VCaP (cell line): ENCODE measurements at regions not wholly inside any gene's neighbourhood (a gene's known extent, or its start where the extent isn't known, plus 50 kb on each side); places are given as distances from the start of the nearest gene placed in this dataset.

Experiments used
- H3K27ac ChIP-seq: fragments of 450-650 bp; 2 replicates; pipeline ENCODE4 v1.5.1; 2017
- TF ChIP-seq, protein P1 (sequence below): fragments of 450-650 bp; conservative IDR thresholded peaks from 2 replicates; pipeline ENCODE4 v1.5.1; 2017; ENCODE audit warnings: mild to moderate bottlenecking, moderate library complexity

DNA sequence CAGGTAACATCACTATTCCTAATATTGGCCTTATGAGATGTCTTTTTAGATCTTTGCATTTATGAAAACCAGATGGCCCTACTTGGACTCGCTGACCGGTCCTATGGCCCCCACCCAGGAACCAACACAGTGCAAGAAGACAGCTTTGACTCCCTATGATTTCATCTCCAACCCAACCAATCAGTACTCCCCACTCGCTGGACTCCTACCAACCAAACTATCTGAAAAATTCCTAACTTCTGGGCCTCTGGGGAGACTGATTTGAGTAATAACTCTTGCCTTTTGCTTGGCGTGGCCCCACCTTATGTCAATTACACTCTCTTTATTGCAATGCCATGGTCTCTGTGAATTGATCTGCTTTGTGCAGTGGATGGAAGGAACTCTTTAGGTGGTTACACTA is 828.9 kb downstream of the CDH11 start:
- TF ChIP-seq, protein P1, sequence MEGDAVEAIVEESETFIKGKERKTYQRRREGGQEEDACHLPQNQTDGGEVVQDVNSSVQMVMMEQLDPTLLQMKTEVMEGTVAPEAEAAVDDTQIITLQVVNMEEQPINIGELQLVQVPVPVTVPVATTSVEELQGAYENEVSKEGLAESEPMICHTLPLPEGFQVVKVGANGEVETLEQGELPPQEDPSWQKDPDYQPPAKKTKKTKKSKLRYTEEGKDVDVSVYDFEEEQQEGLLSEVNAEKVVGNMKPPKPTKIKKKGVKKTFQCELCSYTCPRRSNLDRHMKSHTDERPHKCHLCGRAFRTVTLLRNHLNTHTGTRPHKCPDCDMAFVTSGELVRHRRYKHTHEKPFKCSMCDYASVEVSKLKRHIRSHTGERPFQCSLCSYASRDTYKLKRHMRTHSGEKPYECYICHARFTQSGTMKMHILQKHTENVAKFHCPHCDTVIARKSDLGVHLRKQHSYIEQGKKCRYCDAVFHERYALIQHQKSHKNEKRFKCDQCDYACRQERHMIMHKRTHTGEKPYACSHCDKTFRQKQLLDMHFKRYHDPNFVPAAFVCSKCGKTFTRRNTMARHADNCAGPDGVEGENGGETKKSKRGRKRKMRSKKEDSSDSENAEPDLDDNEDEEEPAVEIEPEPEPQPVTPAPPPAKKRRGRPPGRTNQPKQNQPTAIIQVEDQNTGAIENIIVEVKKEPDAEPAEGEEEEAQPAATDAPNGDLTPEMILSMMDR: no peak
- no peak overlapping the region for H3K27ac ChIP-seq

DNA sequence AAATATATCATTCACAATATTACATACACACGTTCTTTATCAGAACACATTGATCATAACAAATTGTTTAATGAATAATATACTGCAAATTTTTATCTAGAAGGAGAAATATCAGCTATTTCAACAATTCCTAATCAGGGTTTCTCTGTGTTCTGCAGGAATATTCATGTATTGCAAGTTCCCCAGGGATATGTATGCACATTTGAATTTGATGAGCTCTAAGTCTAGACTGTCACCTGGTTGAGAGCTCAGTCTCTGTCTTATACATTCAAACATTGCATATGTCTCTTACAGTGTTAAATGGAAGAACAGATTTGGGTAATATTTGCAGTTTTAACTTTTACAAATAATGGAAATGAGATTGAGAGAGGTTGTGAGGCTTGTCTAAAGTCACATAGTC is 829.7 kb downstream of the CDH11 start:
- H3K27ac ChIP-seq: no peak overlapping the region
- TF ChIP-seq, protein P1: no peak

DNA sequence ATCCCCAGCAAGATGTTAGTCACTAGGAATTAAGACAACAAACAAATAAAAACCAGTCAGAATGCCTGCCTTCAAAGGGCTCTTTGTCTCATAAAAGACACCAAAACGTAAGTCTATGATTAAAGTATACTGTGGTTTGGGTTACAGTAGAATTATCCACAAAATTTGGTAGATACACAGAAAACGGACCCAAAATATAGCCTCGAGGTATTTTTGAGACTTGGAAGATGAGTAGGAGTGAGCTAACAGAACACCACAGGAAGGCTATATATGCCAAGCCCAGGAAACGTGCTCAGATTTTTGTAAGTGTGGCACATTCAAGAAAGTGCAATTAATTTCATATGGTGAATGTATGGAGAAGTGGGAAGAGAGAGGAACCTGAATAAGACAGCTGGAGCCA is 831.4 kb downstream of the CDH11 start:
- H3K27ac ChIP-seq: no peak overlapping the region
- TF ChIP-seq, protein P1: no peak

DNA sequence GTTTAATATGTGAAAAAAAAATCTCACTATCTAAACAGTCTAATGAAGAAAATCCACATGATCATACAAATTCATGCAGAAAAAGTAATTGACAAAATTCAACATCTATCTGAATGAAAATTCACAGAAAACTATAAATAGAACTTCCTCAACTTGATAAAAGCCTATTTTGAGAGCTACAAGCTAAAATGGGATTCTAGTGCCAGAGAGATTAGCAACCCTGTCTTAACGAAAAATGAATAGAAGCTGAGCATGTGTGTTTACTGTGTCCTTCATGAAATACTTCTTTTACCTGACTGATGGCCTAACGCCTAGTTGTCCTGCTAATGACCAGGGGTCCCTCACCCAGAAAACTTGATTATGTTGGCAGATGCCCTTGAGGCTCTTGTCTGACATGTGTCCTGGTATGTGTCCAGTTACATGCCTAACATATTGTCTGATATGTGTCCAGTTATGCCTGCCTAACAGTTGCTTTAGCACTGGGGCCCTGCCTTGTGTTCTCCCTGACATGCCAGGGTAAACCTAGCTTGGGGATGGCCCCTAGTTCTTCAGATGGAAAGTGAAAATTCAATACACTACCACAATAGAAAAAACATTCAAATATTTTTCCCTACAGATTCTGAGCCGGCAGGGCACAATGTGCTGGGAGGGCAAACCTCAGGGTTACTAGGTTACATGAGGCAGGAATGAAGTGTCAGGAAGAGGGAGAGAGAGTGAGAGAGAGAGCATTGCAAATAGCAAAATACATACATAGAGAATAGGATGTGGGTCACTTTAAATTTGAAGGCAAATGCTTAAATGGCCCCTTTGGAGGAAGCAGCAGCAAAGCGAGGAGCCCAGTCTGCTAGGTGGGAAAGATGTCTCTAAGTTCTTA is 834.0 kb downstream of the CDH11 start:
- TF ChIP-seq, protein P1: no peak
- H3K27ac ChIP-seq: no peak overlapping the region

DNA sequence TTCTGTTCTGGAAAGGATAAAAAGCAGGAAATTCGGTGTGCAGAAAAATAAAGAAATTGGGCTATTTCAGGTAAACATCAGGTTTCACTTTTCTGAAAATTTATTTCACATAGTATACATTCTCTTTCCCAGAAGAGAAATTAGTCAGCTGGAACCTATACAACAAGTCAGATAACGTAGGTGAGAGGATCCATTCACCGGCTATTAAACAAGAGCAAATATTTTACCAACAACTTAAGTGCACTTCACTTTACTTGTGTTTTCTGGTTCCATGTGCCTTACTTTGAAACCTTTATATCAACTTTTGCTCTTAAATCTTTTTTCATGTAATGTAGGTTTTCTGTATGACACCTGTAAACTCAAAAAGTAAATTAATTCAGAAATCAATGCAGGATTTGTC is 839.7 kb downstream of the CDH11 start:
- TF ChIP-seq, protein P1: no peak
- H3K27ac ChIP-seq: no peak overlapping the region

DNA sequence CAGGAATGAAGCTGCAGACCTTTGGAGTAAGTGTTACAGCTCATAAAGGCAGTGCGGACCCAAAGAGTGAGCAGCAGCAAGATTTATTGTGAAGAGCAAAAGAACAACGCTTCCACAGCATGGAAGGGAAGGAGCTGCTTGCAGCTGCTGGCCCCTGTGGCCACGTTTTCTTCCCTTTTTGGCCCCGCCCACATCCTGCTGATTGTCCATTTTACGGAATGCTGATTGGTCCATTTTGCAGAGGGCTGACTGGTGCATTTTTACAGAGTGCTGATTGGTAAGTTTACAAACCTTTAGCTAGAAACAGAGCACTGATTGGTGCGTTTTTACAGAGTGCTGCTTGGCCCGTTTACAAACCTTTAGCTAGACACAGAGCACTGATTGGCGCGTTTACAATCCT is 841.5 kb downstream of the CDH11 start:
- no peak overlapping the region for H3K27ac ChIP-seq
- TF ChIP-seq, protein P1: no peak

DNA sequence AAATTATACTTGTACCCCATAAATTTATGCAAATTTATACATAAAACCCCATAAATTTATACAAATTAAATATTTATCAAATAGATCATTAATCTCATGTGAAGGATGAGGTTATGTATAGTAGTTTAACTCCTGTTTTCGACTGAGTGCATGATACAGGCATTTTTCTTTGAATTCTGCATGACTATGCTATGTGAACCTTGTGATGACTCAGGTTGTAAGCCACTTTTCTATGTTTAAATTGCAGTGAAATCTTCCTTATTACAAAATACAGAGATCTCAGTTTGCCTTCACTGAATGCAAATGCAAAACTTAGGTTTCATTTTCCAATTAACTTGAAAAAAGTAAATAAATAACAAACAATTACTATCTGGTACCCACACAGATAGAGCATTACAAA is 843.7 kb downstream of the CDH11 start:
- no peak overlapping the region for H3K27ac ChIP-seq
- TF ChIP-seq, protein P1: no peak
